Nucleus accumbens (tissue), 56 donors: ENCODE measurements at regions not wholly inside any gene's neighbourhood (a gene's known extent, or its start where the extent isn't known, plus 50 kb on each side); places are given as distances from the start of the nearest gene placed in this dataset.

ENCODE experiments used
- DNase-seq, 56 donors: peaks; one replicate each; lab custom pipeline; 2025; lab: John Stamatoyannopoulos, UW

GRCh38 chr17:36661047-36661666 lies 59.8 kb downstream of the MRM1 start:
- peak in 21 of 56 donors; percentile 4 to 59 (median 21) for DNase-seq

GRCh38 chr17:36661688-36662087 lies 60.3 kb downstream of the MRM1 start:
- DNase-seq: peak in 2 of 56 donors; percentile 27 to 30

GRCh38 chr17:36665417-36665816 lies 64.0 kb downstream of the MRM1 start:
- no peak for DNase-seq

- DNase-seq: no peak
Observed at GRCh38 chr17:36667922-36668321, 66.5 kb downstream of the MRM1 start.

- DNase-seq: no peak
Observed at GRCh38 chr17:36668824-36669223, 67.4 kb downstream of the MRM1 start.

GRCh38 chr17:36671144-36671543 lies 69.8 kb downstream of the MRM1 start:
- no peak for DNase-seq

GRCh38 chr17:36672403-36672918 lies 71.1 kb downstream of the MRM1 start:
- DNase-seq: no peak

- DNase-seq: no peak
Observed at GRCh38 chr17:36673068-36673467, 71.7 kb downstream of the MRM1 start.

- DNase-seq: no peak
Observed at GRCh38 chr17:36673637-36674277, 72.4 kb downstream of the MRM1 start.

GRCh38 chr17:36674278-36674650 lies 72.9 kb downstream of the MRM1 start:
- no peak for DNase-seq

GRCh38 chr17:36675250-36675649 lies 73.9 kb downstream of the MRM1 start:
- DNase-seq: no peak

- no peak for DNase-seq
Observed at GRCh38 chr17:36675786-36676185, 74.4 kb downstream of the MRM1 start.

- no peak for DNase-seq
Observed at GRCh38 chr17:36679815-36680467, 78.6 kb downstream of the MRM1 start.

- no peak for DNase-seq
Observed at GRCh38 chr17:36680701-36681202, 79.4 kb downstream of the MRM1 start.

- DNase-seq: no peak
Observed at GRCh38 chr17:36682773-36683172, 81.4 kb downstream of the MRM1 start.

GRCh38 chr17:36683387-36683786 lies 82.0 kb downstream of the MRM1 start:
- no peak for DNase-seq

- no peak for DNase-seq
Observed at GRCh38 chr17:36684134-36684533, 82.8 kb downstream of the MRM1 start.

- no peak for DNase-seq
Observed at GRCh38 chr17:36686123-36686669, 84.8 kb downstream of the MRM1 start.

GRCh38 chr17:36687736-36688135 lies 86.4 kb downstream of the MRM1 start:
- DNase-seq: no peak

GRCh38 chr17:36689089-36689667 lies 87.8 kb downstream of the MRM1 start:
- no peak for DNase-seq

GRCh38 chr17:36690190-36690589 lies 88.8 kb downstream of the MRM1 start:
- no peak for DNase-seq
